Adrenal gland (tissue), 5 donors: ENCODE measurements at regions not wholly inside any gene's neighbourhood (a gene's known extent, or its start where the extent isn't known, plus 50 kb on each side); places are given as distances from the start of the nearest gene placed in this dataset.

ENCODE experiments used
- CTCF ChIP-seq, 6 experiments: fragments of 450-650 bp in 4 of 6; fragments of 200-600 bp in 2 of 6; sonication (generic) in 1 of 6; IDR thresholded peaks; 1 replicate in 5 of 6; 2 replicates in 1 of 6; pipeline versions ENCODE4 v1.5.1 to v1.8.0; 2016 to 2021; ENCODE audit warnings: antibody characterized with exemption in 6 of 6, mild to moderate bottlenecking in 2 of 6, moderate library complexity in 1 of 6
- POLR2A ChIP-seq, 2 donors: fragments of 450-650 bp; IDR thresholded peaks; one replicate each; pipeline ENCODE4 v1.6.1; 2017; ENCODE audit warnings: antibody characterized with exemption in 2 of 2, mild to moderate bottlenecking in 2 of 2, moderate library complexity in 1 of 2
- donor health status: DM: no; HTN: no; CAD: no.

GRCh38 chrX:45445745-45446412 lies 245.2 kb upstream of the DIPK2B start:
- TF ChIP-seq POLR2A (IDR thresholded peaks at IDR 0.05) (no peak), CTCF (IDR thresholded peaks at IDR 0.05) (no peak)
